Choroid plexus epithelial cell (primary cell): ENCODE measurements at regions not wholly inside any gene's neighbourhood (a gene's known extent, or its start where the extent isn't known, plus 50 kb on each side); places are given as distances from the start of the nearest gene placed in this dataset.

Source experiments
- DNase-seq: peaks from one replicate; pipeline ENCODE4 v3.0.0-alpha.2; 2010; ENCODE audit warnings: low read depth
- H3K4me3 ChIP-seq: 2 replicates; pipeline ENCODE4 v1.5.1; 2011; ENCODE audit warnings: low read depth, mild to moderate bottlenecking, control low read depth, low read length, moderate library complexity
- CTCF ChIP-seq: conservative IDR thresholded peaks from 2 replicates; pipeline ENCODE4 v1.5.1; 2011; ENCODE audit warnings: low read depth, mild to moderate bottlenecking, control low read depth, inconsistent platforms, low read length, moderate library complexity

GRCh38 chr16:26777821-26778220, 288.9 kb upstream of the C16orf82 start:
- no peak overlapping the region for H3K4me3 ChIP-seq
- TF ChIP-seq CTCF = no peak
- no peak for DNase-seq

GRCh38 chr16:26787924-26788323, 278.8 kb upstream of the C16orf82 start:
- no peak for DNase-seq
- TF ChIP-seq CTCF = no peak

GRCh38 chr16:26791169-26791568, 275.6 kb upstream of the C16orf82 start:
- H3K4me3 ChIP-seq = no peak overlapping the region
- DNase-seq = no peak
- TF ChIP-seq CTCF = no peak

More at GRCh38 chr16:26787924-26788323, 278.8 kb upstream of the C16orf82 start:
- no peak overlapping the region for H3K4me3 ChIP-seq

GRCh38 chr16:26795184-26795583, 271.5 kb upstream of the C16orf82 start:
- TF ChIP-seq CTCF = peak; percentile 37
- peak; percentile 4 for DNase-seq
- H3K4me3 ChIP-seq = no peak overlapping the region

- no peak for DNase-seq
- H3K4me3 ChIP-seq = no peak overlapping the region
- no peak for TF ChIP-seq CTCF
These were observed 265.1 kb upstream of the C16orf82 start for GRCh38 chr16:26801628-26802027.

- no peak for DNase-seq
- no peak overlapping the region for H3K4me3 ChIP-seq
- TF ChIP-seq CTCF = no peak
These were observed 264.3 kb upstream of the C16orf82 start for GRCh38 chr16:26802440-26802839.

GRCh38 chr16:26802965-26803364, 263.8 kb upstream of the C16orf82 start:
- no peak for DNase-seq
- no peak for TF ChIP-seq CTCF
- no peak overlapping the region for H3K4me3 ChIP-seq
